GDM1 (cell line): ENCODE measurements at regions not wholly inside any gene's neighbourhood (a gene's known extent, or its start where the extent isn't known, plus 50 kb on each side); places are given as distances from the start of the nearest gene placed in this dataset.
"Not testable (repeated sequence)": the region's sequence is repeated elsewhere in the genome, so short reads cannot be mapped to it uniquely, and the experiment has no call there.

ENCODE experiments used
- DNase-seq: peaks from one replicate; lab custom pipeline; 2025; lab: John Stamatoyannopoulos, UW

DNA sequence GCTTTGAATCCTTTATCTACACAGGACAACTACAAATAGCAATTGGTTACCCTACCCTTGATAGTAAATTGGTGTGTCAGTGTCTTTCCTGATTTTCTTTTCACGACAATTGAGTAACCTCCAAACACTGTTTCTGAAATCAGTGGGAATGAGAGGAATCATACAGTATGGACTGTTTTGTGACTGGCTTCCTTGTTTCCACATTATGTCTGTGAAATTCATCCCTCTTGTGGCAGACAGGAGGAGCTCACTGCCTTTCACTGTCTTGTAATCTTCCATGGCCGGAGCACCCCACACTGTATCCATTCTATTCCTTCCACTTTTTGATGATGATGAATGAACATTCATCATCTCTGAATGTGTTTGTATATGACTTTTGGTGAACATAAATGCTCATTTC is 164.0 kb upstream of the PZP start:
- no peak for DNase-seq

DNA sequence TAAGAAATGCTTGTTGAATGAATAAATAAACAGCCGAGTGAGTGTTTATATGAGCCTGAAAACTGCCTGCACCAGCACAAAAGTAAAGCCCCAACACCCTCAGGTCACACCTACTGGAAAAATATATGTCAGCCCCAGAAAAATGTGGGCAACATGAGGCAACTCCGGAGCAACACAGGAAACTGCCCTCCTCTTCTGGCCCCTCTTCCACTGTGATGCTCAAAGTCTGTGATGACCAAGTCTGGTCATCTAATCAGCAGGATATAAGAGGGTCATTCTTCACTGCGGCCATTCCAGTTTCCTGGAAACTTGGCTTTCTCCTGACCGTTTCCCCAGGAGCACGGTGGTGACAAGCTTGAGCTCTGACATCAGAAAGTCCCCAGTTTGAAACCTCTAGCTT is 159.6 kb upstream of the PZP start:
- DNase-seq = no peak

DNA sequence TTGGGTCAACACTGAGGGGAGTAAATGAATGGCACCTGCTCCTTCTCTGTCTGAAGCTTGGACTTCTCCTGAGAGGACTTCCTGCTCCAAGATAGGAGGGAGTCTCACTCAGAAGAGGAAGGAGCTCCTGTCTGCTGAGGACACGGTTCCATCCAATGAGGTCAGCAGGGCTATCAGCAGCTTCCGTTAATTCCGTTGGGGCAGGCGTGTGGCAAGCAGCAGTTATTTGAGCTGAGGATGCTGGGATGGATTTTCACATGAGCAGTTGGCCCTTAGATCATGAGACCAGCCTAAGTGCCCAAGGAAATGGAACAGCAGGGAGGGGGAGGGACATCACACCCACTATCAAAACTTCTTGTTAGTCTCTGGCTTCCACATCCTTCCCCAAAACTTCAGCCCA is 159.0 kb upstream of the PZP start:
- DNase-seq = no peak

DNA sequence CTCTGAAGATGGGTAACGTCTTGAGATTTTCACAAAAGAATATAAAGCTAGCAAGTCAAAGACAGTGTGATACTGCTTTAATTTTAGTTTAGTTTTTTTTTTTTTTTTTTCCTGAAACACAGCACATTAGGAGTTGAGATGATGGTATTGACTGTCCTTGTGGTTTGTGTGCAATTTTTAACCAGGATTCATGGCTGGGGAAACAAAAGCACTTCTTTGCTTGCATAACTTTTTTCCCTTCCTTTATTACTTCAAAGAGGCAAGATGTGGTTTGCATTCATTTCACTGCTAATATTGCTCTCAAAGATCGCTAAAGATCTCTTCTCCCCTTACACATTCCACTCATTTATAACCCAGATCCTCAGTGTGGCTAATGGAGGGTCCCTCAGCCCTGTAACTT is 157.1 kb upstream of the PZP start:
- no peak for DNase-seq

DNA sequence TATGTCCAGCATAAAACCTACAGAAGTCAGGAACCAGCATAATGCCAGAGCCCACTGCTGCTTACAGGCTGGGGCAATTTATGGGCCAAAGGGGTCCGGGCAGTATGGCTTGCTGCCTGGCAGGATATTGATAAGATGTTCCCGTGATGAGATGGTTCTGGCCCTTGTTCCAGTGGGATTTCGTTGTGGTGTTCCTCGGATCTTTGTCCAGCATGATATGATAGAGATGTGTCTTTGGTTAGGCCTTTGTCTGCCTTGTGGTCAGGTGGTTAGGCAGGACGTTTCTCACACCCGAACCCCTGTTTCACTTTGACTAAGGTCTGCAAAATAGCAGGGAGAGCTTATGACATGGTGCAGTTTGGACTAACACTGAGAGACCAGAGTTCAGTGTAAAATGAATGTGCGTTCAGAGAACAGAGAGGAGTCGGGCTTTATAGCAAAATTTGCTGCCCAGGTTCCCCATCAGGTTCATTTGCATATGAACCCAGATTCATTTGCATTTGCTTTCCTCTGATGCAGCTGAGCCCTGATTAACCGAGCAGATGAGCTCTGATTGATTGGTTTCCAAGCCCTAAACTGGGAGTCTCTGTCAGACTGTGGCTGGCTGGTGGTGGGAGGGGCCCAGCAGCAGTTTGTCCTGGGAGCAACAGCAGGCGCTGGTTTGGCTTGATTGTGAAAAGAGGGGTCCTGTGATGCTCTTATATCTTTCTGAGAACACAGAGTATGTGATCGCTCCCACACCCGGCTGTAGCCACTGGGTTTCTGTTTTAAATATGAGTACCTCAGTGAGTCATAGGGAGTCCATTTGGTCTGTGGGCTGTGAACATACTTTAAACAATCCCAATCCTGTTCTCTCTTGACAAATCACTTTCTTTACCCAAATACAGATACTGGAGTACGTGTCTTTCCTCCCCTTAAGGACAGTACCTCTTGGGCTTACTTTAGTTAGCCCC is 156.3 kb upstream of the PZP start:
- no peak for DNase-seq

DNA sequence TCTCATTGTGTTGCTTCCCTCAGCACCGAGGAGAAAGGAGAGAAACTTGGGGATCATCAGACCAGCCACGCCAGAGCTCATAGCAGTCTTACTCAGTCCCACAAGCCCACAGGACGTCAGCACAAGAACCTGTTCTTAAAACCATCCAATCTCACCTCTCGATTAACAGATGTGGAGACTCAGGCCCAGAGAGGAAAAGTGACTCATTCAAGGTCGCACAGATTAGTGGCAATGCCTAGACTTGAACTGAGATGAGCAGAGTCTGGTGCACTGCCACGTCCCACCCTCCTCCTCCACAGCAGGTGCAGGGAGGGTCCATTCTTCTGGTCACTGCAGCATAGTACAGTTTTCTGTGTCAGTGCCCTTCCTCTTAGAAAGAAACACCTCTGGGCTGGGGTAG is 154.9 kb upstream of the PZP start:
- DNase-seq = no peak

DNA sequence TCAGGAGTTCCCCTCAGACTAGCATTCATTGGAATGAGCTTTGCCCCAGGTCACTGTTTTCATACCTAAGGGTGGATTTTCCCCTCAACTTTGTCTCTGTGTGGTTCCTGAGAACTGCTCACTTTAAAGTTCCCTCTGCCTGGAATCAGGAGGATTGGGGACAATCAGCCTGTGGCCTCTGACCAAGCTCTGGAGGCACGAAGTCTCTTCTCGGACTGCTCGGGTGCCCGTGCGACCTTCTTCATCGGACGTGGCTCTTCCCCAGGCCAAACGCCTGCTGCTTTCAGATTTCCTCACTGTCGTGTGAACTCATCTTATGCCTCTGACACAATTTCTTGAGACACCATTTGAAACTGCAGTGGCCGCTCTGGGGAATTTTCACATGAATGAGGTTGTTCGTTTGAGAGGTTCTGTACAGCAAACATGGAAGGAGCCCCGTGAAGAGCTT is 153.7 kb upstream of the PZP start:
- no peak for DNase-seq

DNA sequence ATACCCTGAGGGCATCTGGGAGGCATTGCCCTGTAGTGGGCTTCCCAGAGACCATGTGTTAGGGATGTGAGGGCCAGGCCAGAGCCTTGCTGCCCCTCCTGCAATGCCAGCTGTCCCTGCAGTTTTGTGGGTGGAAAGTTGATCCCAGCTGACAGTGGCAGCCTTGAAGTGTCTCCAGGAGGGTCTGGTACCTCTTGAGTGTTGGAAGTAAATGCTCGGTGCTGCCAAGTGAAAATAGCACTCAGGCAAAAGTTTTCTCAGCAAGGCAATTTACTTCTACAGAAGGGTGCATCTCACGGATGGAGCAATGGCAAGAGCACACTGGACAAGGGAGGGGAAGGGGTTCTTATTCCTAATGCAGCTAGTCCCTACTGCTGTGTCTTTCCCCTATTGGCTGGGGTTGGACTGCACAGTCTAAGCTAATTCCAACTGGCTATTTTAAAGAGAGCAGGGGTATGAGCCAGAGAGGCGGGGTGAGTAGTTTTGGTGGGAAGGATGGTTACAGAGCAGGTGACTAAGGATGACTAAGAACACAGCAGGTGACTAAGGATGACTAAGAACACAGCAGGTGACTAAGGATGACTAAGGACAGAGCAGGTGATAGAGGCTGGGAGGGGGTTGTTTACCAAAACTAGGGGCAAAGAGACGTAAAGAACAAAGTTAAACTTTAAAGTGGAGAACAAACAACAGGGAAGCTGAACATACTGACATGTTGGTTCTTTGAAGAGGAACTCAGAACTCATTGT is 146.0 kb upstream of the PZP start:
- not testable (repeated sequence) for DNase-seq

DNA sequence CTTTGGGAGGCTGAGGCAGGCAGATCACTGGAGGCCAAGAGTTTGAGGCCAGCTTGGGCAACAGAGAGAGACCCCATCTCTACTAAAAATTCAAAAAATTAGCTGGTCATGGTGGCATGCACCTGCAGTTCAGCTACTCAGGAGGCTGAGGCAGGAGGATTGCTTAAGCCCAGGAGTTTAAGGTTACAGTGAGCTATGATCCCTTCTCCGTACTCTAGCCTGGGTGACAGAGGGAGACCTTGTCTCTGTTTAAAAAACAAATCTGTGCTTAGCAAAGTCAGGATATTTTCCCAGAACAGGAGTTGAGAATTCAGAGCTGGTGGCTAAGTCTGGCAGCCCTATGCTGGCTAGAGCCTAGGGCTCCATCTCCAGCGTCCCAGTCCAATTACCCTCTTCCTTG is 142.9 kb upstream of the PZP start:
- DNase-seq = no peak

DNA sequence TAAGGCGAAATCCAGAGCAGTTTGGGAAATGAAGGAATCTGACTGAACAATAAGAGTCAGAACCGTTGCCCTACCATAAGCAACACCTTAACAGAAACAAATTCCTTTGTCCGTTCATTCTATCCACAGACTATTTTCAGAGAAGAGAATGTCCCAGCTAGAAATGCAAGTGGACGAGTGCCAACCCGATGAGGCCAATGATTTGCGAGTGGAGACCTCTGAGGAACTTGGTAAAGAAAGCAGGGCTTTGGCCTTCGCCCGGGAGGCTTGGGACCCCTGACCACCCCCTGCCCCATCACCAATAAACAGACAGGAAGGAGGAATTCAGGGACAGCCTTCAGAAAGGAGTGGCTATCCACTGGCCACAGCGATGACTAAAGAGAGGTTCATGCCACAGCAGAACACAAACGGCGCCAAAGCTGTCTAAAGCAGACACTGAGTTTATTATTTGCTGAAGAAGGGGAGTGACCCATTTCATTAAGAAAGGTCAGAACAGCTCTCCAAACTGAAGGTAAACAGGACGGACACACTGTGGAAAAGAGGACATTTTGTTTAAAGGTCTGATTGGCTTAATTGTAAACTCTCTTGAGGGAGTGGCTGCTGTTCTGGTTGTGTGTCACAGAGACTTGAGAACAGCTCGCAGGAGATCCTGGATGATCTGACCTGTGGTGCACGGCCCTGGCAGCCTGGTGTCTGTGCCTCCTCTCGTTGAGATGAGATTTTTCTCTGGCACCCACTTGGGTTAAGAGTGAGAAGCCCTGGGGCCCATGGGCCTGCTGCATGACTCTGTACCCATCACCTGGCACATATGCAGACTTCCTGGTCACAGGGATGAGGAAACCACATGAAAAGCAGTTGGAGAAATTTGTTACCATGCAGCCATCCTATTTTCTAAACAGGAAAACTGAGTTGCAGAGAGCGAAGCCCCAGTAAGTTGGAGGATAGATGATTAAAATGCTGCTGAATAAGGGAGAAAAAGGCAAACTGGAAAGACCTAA is 142.0 kb upstream of the PZP start:
- no peak for DNase-seq

DNA sequence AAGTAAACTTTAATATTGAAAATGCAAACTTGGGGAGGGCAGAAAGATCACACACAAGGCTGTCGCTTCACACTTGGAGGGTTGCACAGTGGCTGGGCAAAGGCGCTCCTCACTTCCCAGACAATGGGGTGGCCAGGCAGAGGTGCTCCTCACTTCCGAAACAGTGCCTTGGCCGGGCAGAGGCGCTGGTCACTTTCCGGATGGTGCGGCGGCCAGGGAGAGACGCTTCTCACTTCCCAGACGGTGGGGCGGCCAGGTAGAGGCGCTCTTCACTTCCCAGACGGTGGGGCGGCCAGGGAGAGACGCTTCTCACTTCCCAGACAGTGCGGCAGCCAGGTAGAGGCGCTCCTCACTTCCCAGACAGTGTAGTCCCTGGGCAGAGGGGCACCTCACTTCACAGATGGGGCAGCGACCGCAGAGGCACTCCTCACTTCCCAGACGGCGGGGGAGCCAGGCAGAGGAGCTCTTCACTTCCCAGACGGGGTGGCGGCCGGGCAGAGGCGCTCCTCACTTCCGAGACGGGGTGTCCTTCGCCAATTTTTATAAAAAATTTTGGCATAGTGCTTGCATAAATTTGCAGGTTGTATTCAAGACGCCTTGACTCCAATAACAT is 140.8 kb upstream of the PZP start:
- no peak for DNase-seq

DNA sequence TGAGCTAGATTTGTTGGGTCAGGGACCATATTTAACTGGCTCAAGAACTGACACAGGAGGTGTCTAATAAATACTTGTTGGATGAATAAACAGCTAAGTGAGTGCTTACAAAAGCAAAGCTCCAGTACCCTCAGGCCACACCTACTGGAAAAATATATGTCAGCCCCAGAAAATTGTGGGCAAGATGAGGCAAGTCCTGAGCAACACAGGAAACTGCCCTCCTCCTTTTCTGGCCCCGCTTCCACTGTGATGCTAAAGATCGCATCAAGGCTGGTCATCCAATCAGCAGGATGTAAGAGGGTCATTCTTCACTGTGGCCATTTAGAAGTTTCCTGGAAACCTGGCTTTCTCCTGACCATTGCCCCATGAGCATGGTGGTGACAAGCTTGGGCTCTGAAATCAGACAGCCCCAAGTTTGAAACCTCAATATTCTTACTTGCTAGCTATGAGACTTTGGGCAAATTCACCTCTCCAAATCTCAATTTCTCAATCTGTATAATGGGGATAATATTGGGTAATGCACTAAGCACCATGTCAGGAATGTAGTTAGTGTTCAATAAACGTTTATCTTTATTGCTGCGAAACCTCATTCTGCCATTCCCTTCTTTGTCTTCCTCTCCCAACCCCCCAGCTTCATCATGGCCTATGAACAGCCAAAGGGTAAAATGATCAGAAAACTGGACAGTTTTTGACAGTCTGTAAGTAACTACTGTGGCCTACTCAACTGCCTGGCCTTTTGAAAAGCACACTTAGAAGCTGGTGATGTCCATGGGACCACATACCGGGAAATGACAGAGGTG is 139.3 kb upstream of the PZP start:
- no peak for DNase-seq

DNA sequence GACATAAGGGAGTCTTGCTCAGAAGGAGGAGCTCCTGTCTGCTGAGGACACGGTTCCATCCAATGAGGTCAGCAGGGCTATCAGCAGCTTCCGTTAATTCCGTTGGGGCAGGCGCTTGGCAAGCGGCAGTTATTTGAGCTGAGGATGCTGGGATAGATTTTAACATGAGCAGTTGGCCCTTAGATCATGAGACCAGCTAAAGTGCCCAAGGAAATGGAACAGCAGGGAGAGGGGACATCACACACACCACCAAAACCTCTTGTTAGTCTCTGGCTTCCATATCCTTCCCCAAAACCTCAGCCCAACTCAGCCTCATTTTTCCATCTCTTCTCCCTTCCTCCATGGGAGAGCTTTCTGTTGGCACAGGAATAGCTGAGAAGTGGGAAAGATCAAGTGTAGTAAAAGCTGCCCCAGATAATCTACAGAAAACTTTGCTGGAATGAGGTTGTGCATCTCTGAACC is 138.7 kb upstream of the PZP start:
- DNase-seq = no peak

DNA sequence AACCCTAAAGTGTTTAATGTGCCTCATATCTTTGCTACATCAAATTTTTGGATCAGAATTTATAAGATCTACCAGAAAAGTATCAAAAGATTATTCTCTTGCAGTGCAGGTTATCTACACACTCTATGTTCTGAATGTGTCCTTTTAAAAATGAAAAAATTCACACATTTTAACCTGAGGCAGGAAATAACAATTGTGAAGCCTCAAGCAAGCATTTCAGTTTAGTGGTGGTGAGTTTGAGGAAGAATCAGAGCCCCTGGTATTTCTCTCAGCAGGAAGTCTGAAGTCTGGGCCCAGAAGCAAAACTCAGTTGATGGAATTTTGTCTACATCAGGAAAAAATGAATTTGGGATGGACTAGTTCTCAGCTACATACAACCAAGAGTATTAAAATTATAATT is 137.0 kb upstream of the PZP start:
- no peak for DNase-seq

DNA sequence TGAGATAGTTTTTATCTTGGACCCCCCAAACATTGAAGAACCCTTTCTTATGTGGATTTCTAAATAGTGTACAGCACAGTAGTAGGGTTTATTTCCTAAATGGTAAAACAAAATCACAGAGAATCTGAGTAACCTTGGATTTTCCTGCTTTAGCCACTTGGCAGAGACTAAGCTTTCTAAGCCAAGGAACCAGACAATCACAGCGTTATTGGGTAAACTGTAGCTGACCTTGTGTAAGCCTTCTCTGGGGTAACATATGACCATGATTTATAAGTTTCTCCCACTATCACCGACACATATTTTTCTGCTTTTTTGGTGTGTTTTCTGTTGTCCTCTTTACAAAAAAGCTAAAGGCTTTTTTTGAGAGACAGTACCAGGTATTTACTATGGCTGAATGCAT is 136.3 kb upstream of the PZP start:
- DNase-seq = no peak

DNA sequence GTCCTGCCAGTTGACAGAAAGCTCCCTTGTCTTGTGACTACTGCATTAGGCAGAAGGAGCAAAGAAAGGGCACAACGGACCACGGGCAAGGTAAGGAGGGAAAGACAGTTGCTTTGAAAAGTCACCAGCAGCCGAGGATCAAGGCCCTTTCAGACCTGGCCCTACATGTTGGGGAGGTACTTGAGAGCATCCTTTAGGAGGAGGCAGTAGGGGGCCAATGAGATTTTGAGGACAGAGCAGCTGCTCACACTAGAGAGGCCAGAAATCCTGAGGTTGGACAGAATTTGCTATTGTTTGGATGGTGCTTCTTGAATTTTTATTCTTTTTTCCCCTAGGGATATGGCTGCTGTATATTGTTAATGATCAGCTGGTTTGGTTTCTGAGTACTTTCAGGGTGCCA is 135.5 kb upstream of the PZP start:
- DNase-seq = no peak

DNA sequence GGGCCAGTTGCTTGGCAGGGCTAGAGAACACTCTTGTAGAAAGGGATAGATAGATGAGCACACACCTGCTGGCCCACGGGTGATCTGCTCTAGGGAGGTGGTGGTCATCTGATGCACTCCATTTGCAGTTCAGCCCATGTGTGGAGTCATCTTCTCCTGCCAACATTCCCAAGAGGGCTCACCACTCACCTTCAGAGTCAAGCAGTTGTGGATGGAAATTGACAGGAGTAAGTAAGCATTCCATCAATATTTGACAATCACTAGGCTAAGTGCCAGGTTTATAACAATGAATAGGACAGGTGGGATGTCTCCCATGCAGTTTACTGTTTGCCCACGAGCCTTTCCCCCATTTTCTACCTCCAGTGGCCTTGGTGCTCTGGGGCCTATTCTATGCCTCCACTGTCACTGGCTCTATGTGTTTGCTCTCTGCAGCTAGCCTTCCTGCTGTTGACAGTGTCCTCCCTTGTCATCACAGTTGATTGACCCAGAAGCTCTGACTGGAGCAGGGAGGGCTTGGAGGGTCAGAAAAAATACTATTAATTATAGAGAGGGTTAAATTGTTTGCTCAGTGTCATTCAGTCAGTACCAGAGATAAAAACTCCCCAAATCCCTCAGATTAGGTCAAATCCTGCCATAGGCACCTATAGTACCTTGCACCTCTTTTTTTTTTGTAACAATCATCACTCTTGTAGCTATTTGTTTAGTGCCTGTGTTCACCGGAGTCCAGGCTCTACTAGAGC is 134.6 kb upstream of the PZP start:
- DNase-seq = no peak

DNA sequence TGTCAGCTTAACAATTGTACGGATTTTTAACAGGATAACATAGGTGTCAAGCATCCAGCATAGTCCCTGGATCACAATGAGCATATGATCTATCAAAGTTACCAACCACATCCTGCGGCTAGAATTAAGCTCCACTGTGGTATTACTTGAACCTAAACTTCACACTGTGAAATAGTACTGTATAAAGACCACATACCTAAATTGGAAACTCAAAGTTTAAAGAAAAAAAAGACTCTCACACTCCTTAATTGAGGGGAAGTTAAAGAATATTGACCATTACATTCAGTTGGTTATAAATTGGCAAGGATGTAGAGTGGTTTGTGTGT is 133.0 kb upstream of the PZP start:
- no peak for DNase-seq

DNA sequence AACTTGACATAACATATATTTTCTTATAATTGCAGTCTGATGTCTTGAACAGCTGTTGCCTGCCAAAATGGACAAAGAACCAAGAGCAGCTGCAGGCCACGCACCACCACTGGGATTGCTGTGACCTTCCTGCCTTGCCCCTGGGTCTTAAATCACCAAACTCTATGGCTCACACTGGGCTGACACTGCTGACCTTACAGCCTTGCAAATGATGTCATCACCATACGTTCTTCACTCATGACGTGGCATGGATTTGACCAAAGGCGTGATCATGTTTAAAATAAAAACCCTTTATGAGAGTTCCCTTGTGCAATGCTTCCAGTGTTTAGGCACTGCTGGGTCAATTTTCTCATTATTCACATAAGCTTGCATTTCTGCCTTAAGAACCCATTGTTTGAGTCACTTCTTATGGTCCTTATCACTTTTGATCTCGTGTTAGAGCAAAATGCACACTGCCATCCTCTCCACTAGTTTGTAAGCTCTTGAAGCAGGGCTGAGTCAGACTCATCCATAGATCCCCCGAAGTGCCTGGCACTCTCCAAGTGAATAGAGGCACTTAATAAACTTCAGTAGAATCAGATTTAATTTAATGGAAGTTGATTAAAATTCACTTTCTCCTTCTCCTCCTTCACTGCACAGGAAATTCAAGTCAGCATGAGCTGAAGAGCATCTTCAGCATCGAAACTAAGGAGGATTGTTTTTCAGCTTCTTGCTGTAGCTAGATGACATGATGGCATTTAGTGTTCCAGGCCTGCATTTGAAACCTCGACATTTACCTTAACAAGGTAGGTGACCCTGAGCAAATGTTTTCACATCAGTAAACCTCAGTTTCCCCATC is 132.4 kb upstream of the PZP start:
- no peak for DNase-seq
